ENCODE measurements at regions not wholly inside any gene's neighbourhood (a gene's known extent, or its start where the extent isn't known, plus 50 kb on each side); places are given as distances from the start of the nearest gene placed in this dataset.

DNA sequence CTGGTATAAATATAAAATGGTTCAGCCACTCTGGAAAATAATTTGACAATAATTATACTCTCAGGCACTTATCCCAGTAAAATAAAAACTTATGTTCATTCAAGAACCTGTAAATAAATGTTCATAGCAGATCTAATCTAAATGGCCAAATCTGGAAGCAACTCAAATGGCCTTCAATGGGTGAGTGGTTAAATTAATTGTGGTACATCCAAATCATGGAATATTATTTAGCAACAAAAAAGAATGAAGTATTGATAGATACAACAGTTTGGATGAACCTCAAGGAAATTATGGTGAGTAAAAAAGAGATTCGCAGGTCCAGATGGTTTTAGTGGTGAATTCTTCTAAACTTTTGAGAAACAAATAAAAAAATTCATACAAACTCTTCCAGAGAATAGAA, 287.0 kb upstream of the ZC3H12C start:
- H3K27ac ChIP-seq (ENCODE audit: low read depth, low read length): no peak overlapping the region
- H3K9me3 ChIP-seq (ENCODE audit: control insufficient read depth, insufficient read depth, low read length): no peaks in the 10 kb centered on the region
- ChIA-PET POLR2A (no interaction called here), CTCF (no interaction called here)
- no peak for TF ChIP-seq CTCF (IDR thresholded peaks at IDR 0.05; ENCODE audit: low read depth, low read length)
- no peaks in the 10 kb centered on the region for H3K27me3 ChIP-seq (ENCODE audit: control insufficient read depth, insufficient read depth, low read length)
- DNase-seq (ENCODE audit: low read depth, low spot score): no peak
- no peak overlapping the region for H3K4me3 ChIP-seq (ENCODE audit: low read depth, low read length)

GRCh38 chr11:109808569-109808968, 284.6 kb upstream of the ZC3H12C start:
- TF ChIP-seq CTCF (IDR thresholded peaks at IDR 0.05; ENCODE audit: low read depth, low read length): no peak
- ChIA-PET POLR2A (no interaction called here), CTCF (interaction anchor here (1.2 kb wide), 1 partner anchor 131 kb away, joined by 3 read pairs; no protein-coding TSS in a partner anchor)
- no peak for DNase-seq (ENCODE audit: low read depth, low spot score)
- Histone ChIP-seq H3K9me3 (ENCODE audit: control insufficient read depth, insufficient read depth, low read length) (no peaks in the 10 kb centered on the region), H3K27me3 (ENCODE audit: control insufficient read depth, insufficient read depth, low read length) (no peaks in the 10 kb centered on the region), H3K27ac (ENCODE audit: low read depth, low read length) (no peak overlapping the region), H3K4me3 (ENCODE audit: low read depth, low read length) (no peak overlapping the region)

DNA sequence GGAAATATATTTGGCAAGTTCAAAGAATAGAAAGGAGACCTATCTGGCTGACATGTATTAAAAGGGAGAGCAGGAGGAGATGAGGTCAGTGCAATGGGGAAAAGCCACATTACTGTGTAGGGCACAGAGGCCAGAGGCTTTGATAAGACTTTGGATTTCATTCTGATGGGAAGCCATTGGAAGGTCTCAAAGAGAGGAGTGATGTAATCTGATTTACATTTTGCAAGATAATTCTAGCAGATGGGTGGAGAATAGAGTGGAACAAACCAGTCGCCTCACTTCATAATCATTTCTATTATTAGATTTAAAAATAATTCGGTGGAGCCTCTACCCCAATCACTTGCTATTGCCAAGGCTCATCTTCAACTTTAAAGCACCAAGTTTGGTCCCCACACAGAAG, 278.4 kb upstream of the ZC3H12C start:
- no peak for TF ChIP-seq CTCF (IDR thresholded peaks at IDR 0.05; ENCODE audit: low read depth, low read length)
- Histone ChIP-seq H3K9me3 (ENCODE audit: control insufficient read depth, insufficient read depth, low read length) (no peaks in the 10 kb centered on the region), H3K27ac (ENCODE audit: low read depth, low read length) (no peak overlapping the region), H3K27me3 (ENCODE audit: control insufficient read depth, insufficient read depth, low read length) (no peaks in the 10 kb centered on the region), H3K4me3 (ENCODE audit: low read depth, low read length) (no peak overlapping the region)
- ChIA-PET CTCF (no interaction called here), POLR2A (no interaction called here)
- no peak for DNase-seq (ENCODE audit: low read depth, low spot score)

DNA sequence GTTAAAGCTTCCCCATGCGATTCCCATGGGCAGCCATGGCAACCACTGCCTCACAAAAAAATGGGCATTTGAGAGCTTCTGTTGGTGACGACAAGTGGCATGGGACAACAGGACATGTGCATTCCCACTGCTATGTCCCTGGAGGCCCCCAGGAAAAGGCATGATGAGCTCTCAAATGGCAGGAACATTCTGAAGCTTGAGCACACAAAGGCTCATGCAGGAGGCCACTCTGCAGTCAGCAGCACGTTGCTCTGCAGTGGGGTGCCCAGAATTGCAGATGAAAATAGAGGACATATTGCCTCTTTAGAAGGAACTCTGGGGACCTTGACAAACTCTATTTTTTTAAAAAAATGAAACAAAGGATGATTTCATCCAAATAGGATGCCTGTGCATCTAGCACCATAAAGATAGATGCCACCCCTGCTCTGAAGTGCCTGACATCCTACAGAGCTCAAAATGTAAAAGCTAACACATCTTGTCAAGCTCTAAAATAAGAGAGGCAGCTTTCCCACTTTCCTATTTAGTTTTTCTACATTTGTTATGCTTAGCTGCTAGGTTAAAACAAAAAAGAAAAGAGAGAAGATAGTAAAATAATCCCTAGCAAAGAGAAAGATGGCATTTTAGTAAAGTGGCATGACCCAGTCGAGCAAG, 277.6 kb upstream of the ZC3H12C start:
- Histone ChIP-seq H3K9me3 (ENCODE audit: control insufficient read depth, insufficient read depth, low read length) (no peaks in the 10 kb centered on the region), H3K27ac (ENCODE audit: low read depth, low read length) (no peak overlapping the region), H3K27me3 (ENCODE audit: control insufficient read depth, insufficient read depth, low read length) (no peaks in the 10 kb centered on the region), H3K4me3 (ENCODE audit: low read depth, low read length) (no peak overlapping the region)
- TF ChIP-seq CTCF (IDR thresholded peaks at IDR 0.05; ENCODE audit: low read depth, low read length): no peak
- POLR2A ChIA-PET: no interaction called here
- DNase-seq (ENCODE audit: low read depth, low spot score): no peak
- CTCF ChIA-PET: no interaction called here

GRCh38 chr11:109818290-109818689, 274.9 kb upstream of the ZC3H12C start:
- Histone ChIP-seq H3K27ac (ENCODE audit: low read depth, low read length) (no peak overlapping the region), H3K9me3 (ENCODE audit: control insufficient read depth, insufficient read depth, low read length) (no peaks in the 10 kb centered on the region), H3K4me3 (ENCODE audit: low read depth, low read length) (no peak overlapping the region), H3K27me3 (ENCODE audit: control insufficient read depth, insufficient read depth, low read length) (no peaks in the 10 kb centered on the region)
- ChIA-PET CTCF (no interaction called here), POLR2A (no interaction called here)
- no peak for TF ChIP-seq CTCF (IDR thresholded peaks at IDR 0.05; ENCODE audit: low read depth, low read length)
- DNase-seq (ENCODE audit: low read depth, low spot score): no peak
